ENCODE measurements at regions not wholly inside any gene's neighbourhood (a gene's known extent, or its start where the extent isn't known, plus 50 kb on each side); places are given as distances from the start of the nearest gene placed in this dataset.

DNA sequence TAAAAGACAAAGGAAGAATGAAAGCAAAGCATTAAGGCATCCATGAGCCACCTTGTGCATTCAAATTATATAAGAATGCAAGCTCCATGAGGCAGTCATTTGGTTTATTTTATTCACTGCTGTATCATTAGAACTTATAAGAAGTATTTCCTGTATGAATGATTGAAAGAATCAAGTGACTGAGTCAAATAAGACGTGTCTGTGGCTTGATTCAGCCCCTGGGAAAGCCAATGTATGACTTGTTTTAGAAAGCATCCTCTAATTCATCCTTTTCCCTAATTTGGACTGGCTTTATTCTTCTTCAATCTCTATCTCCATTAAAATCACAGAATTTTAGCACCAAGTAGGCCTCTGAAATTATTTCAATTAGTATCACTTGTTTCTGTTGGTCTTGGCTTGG, 461.1 kb downstream of the LPIN1 start:
- Histone ChIP-seq H3K4me3 (no peak overlapping the region), H3K4me1 (peaks cover 0 to 13% (median 6%) of the 10 kb centered on the region in 12 donors), H3K27ac (no peak overlapping the region), H3K9me3 (peaks cover 0 to 9% (median 0%) of the 10 kb centered on the region in 12 donors), H3K27me3 (no peaks in the 10 kb centered on the region), H3K36me3 (no peaks in the 10 kb centered on the region)
- no peak for ATAC-seq
- WGBS, 4 donors = 87 to 93% (median 89%) methylated on average over 1 of the region's 1 CpG
- no peak for TF ChIP-seq POLR2A (IDR thresholded peaks at IDR 0.05)
- TF ChIP-seq, protein P1, sequence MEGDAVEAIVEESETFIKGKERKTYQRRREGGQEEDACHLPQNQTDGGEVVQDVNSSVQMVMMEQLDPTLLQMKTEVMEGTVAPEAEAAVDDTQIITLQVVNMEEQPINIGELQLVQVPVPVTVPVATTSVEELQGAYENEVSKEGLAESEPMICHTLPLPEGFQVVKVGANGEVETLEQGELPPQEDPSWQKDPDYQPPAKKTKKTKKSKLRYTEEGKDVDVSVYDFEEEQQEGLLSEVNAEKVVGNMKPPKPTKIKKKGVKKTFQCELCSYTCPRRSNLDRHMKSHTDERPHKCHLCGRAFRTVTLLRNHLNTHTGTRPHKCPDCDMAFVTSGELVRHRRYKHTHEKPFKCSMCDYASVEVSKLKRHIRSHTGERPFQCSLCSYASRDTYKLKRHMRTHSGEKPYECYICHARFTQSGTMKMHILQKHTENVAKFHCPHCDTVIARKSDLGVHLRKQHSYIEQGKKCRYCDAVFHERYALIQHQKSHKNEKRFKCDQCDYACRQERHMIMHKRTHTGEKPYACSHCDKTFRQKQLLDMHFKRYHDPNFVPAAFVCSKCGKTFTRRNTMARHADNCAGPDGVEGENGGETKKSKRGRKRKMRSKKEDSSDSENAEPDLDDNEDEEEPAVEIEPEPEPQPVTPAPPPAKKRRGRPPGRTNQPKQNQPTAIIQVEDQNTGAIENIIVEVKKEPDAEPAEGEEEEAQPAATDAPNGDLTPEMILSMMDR (IDR thresholded peaks at IDR 0.05) = no peak
- intact Hi-C loops (cut with DNase I) = no loop called here
- DNase-seq = no peak

DNA sequence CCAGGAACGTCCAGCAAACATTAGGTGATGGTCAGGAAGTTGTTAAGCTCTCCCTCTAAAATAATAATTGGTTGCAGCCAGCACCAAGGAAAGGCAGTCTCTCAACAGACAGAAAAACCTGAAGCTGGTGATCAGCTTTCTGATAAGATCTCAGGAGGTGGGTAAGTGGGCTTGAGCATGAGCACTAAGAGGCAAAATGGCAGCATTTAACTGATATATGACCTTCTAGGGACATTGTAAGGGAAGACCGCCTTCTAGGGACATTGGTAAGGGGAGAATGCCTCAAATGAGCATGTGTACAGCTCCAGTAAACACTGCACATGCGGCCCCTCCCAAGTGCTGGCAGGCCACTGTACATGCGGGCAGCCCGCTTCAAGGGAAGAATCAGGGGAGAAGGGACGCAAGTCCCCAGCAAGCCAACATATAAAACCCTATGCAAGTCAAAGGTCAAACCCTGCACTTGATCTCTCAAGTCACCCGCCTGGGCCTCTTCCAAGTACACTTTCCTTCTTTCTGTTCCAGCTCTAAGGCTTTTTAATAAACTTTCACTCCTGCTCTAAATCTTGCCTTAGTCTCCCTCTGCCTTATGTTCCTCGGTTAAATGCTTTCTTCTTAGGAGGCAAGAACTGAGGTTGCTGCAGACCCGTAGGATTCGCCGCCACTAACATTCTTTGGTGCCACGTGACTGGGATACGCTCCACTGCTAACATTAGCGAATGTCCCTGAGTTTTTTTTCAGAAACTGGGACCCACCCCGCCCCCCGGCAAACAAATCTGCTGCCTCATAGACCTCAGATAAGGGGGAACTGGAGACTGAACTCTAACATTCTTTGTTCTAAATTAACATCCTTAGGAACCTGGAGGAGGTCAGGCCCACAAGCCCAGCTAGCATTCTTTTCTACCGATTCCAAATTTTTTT, 463.8 kb downstream of the LPIN1 start:
- intact Hi-C loops (cut with DNase I) = no loop called here
- no peak overlapping the region for H3K27ac ChIP-seq
- DNase-seq = no peak
- no peak for TF ChIP-seq POLR2A (IDR thresholded peaks at IDR 0.05)
- TF ChIP-seq, protein P1 (IDR thresholded peaks at IDR 0.05) = no peak
- H3K4me3 ChIP-seq = no peak overlapping the region
- ATAC-seq = no peak
- H3K27me3 ChIP-seq = no peaks in the 10 kb centered on the region
- H3K4me1 ChIP-seq = no peaks in the 10 kb centered on the region
- H3K9me3 ChIP-seq = peaks cover 0 to 3% (median 0%) of the 10 kb centered on the region in 12 donors
- no peaks in the 10 kb centered on the region for H3K36me3 ChIP-seq
- 92 to 96% (median 95%) methylated on average over 17 of the region's 17 CpGs for WGBS, 4 donors

DNA sequence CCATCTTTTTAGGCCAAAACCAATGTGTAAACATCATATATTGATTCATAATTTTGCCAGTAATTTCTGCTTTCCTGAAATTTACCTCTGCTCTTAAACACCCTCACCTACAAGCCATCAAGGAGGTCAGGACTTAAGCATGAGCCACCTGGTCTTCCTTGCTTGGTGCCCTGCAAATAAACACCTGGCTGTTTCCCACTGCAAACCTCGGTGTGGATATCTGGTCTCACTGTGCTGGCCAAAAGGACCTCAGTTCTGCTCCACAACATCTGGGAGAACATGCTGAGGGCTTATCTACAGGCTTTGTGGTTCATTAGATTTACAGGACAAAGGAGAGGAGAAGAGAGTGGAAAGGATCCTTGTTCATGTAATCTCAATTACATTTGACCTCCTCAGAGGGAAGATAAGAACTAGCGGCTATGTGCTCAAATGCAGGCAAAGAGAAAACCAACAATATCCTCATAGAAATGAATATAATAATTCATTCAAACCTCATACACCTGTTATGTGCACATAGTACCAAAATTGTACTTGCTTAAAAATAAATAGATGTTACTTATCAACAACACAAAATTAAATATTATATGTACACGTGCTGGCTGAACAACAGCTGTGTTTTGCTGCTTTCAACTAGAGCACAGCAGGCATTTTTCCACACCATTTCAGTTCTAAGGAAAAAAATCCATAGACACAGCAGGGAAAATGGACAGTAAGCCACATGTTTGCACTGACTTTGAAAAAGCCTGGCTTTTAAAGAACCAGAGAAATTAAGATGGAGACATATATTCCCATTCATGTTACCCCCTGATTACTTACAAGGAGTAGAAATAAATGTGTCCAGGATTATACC, 465.1 kb downstream of the LPIN1 start:
- DNase-seq = no peak
- intact Hi-C loops (cut with DNase I) = no loop called here
- whole genome bisulfite sequencing, 4 donors = 53 to 86% (median 71%) methylated on average over 3 of the region's 3 CpGs
- Histone ChIP-seq H3K27me3 (no peaks in the 10 kb centered on the region), H3K36me3 (no peaks in the 10 kb centered on the region), H3K27ac (no peak overlapping the region), H3K9me3 (no peaks in the 10 kb centered on the region), H3K4me3 (no peak overlapping the region), H3K4me1 (no peaks in the 10 kb centered on the region)
- no peak for ATAC-seq
- TF ChIP-seq, protein P1 (IDR thresholded peaks at IDR 0.05) = no peak
- TF ChIP-seq POLR2A (IDR thresholded peaks at IDR 0.05) = no peak
